Ishikawa (cell line): ENCODE measurements at regions not wholly inside any gene's neighbourhood (a gene's known extent, or its start where the extent isn't known, plus 50 kb on each side); places are given as distances from the start of the nearest gene placed in this dataset.

ENCODE experiments used
- CEBPB ChIP-seq: IDR thresholded peaks from 2 replicates; pipeline ENCODE4 v1.6.1; 2012
- EP300 ChIP-seq: IDR thresholded peaks from 2 replicates; pipeline ENCODE4 v1.6.1; 2012; ENCODE audit warnings: borderline replicate concordance
- NFIC ChIP-seq: IDR thresholded peaks from 2 replicates; pipeline ENCODE4 v1.6.1; 2012
- TAF1 ChIP-seq: IDR thresholded peaks from 2 replicates; pipeline ENCODE4 v1.6.1; 2012; ENCODE audit warnings: low read depth, mild to moderate bottlenecking
- TEAD4 ChIP-seq: IDR thresholded peaks from 2 replicates; pipeline ENCODE4 v1.6.1; 2012
- YY1 ChIP-seq: IDR thresholded peaks from 2 replicates; pipeline ENCODE4 v1.6.1; 2012; ENCODE audit warnings: low read depth
- TF ChIP-seq, protein P1 (sequence below): IDR thresholded peaks from 2 replicates; pipeline ENCODE4 v1.6.1; 2012; ENCODE audit warnings: low read depth, mild to moderate bottlenecking
- TF ChIP-seq, protein P2 (sequence below): IDR thresholded peaks from 2 replicates; pipeline ENCODE4 v1.6.1; 2012

DNA sequence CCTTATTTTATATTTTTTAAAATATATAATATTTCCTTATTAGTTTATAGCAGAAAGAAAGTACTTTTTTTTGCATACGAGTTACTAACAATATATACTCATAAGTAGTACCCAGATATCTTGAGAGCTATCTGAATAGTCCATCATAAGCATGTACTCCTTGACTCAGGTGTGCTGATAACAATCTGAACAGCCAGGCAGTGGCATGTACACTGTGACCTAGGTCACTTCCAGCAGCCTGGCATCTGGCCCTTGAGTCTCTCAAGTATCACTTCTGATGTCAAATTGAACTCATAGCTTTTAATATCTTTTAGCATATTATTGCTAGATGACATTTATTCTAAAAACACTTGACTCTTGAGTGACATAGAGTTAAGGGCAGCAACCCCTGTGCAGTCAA, 1576.7 kb downstream of the SLITRK1 start:
- TF ChIP-seq TEAD4, result no peak
- no peak for TF ChIP-seq EP300
- TF ChIP-seq, protein P1, sequence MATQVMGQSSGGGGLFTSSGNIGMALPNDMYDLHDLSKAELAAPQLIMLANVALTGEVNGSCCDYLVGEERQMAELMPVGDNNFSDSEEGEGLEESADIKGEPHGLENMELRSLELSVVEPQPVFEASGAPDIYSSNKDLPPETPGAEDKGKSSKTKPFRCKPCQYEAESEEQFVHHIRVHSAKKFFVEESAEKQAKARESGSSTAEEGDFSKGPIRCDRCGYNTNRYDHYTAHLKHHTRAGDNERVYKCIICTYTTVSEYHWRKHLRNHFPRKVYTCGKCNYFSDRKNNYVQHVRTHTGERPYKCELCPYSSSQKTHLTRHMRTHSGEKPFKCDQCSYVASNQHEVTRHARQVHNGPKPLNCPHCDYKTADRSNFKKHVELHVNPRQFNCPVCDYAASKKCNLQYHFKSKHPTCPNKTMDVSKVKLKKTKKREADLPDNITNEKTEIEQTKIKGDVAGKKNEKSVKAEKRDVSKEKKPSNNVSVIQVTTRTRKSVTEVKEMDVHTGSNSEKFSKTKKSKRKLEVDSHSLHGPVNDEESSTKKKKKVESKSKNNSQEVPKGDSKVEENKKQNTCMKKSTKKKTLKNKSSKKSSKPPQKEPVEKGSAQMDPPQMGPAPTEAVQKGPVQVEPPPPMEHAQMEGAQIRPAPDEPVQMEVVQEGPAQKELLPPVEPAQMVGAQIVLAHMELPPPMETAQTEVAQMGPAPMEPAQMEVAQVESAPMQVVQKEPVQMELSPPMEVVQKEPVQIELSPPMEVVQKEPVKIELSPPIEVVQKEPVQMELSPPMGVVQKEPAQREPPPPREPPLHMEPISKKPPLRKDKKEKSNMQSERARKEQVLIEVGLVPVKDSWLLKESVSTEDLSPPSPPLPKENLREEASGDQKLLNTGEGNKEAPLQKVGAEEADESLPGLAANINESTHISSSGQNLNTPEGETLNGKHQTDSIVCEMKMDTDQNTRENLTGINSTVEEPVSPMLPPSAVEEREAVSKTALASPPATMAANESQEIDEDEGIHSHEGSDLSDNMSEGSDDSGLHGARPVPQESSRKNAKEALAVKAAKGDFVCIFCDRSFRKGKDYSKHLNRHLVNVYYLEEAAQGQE, result no peak
- no peak for TF ChIP-seq TAF1
- no peak for TF ChIP-seq NFIC
- TF ChIP-seq YY1, result no peak
- TF ChIP-seq, protein P2, sequence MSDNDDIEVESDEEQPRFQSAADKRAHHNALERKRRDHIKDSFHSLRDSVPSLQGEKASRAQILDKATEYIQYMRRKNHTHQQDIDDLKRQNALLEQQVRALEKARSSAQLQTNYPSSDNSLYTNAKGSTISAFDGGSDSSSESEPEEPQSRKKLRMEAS, result no peak
- no peak for TF ChIP-seq CEBPB
